ENCODE measurements at regions not wholly inside any gene's neighbourhood (a gene's known extent, or its start where the extent isn't known, plus 50 kb on each side); places are given as distances from the start of the nearest gene placed in this dataset.

DNA sequence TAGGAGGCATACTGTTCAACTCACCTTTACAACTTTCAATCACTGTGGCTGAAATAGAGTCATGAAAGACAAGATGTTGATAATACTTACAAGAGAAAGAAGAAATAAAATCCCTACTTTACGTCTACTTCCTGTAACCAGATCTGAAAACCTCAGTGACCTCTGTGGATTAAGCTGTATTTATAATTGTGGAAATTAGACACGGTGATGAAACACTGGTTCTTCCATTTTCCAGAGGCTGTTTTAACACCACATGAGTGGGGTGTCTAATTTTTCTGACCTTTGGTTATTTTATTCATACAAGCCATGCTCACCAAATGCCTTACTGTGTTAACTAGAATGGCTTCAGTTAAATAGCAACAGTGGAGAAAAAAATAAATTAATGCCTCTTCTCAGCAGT lies 58.5 kb upstream of the HIVEP1 start:
- no peak for TF ChIP-seq EZH2phosphoT487 (IDR thresholded peaks at IDR 0.05; ENCODE audit: borderline replicate concordance, low read depth, low read length)
- TF ChIP-seq, protein P1, sequence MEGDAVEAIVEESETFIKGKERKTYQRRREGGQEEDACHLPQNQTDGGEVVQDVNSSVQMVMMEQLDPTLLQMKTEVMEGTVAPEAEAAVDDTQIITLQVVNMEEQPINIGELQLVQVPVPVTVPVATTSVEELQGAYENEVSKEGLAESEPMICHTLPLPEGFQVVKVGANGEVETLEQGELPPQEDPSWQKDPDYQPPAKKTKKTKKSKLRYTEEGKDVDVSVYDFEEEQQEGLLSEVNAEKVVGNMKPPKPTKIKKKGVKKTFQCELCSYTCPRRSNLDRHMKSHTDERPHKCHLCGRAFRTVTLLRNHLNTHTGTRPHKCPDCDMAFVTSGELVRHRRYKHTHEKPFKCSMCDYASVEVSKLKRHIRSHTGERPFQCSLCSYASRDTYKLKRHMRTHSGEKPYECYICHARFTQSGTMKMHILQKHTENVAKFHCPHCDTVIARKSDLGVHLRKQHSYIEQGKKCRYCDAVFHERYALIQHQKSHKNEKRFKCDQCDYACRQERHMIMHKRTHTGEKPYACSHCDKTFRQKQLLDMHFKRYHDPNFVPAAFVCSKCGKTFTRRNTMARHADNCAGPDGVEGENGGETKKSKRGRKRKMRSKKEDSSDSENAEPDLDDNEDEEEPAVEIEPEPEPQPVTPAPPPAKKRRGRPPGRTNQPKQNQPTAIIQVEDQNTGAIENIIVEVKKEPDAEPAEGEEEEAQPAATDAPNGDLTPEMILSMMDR (conservative IDR thresholded peaks at IDR 0.05; ENCODE audit: low read length) = no peak
- Histone ChIP-seq H3K9me3 (ENCODE audit: low read length) (0 out of 2 replicates have a peak, but pooled peaks cover 6% of the 10 kb centered on the region), H3K27ac (ENCODE audit: low read depth, low read length, poor library complexity, severe bottlenecking) (no peak overlapping the region), H3K4me1 (ENCODE audit: insufficient read depth, low read length, poor library complexity, severe bottlenecking) (no peaks in the 10 kb centered on the region), H2AFZ (ENCODE audit: low read length) (no peak overlapping the region), H3K9me2 (ENCODE audit: insufficient read depth, low read length) (no peaks in the 10 kb centered on the region), H3K4me3 (ENCODE audit: low read depth, low read length, poor library complexity, severe bottlenecking) (no peak overlapping the region), H4K20me1 (ENCODE audit: insufficient read depth, low read length) (no peaks in the 10 kb centered on the region), H3K36me3 (ENCODE audit: insufficient read depth, low read length) (no peaks in the 10 kb centered on the region), H3K79me2 (ENCODE audit: insufficient read depth, low read depth, low read length) (no peaks in the 10 kb centered on the region), H3K4me2 (ENCODE audit: low read length) (no peak overlapping the region)
- CTCF ChIA-PET (ENCODE audit: unreplicated experiment) = no interaction called here
- no TSS peak for BruUV-seq (replicated peaks)
- POLR2A ChIA-PET = no interaction called here
- no peak for DNase-seq (ENCODE audit: low spot score)
- intact Hi-C loops (cut with micrococcal nuclease; ENCODE audit: unreplicated experiment) = no loop called here

DNA sequence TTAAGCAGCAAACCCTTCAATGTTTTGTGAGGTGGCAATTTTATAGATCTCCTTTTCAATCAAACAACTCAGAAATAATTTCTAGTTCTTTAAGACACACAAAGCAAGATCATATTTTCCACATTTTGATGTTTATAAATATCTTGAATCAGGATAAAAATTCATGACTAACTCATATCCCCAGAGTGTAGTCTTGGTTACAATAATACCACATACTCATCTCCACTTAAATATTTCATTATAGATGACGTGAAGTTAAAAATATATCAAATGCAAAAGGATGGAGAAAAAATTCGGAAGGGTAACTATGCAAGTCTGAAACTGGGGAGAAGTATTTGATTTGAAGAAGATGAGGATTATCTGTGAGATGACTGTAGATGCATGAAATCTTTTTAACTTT lies 59.8 kb upstream of the HIVEP1 start:
- DNase-seq (ENCODE audit: low spot score) = no peak
- Histone ChIP-seq H3K79me2 (ENCODE audit: insufficient read depth, low read depth, low read length) (no peaks in the 10 kb centered on the region), H3K27ac (ENCODE audit: low read depth, low read length, poor library complexity, severe bottlenecking) (no peak overlapping the region), H3K4me1 (ENCODE audit: insufficient read depth, low read length, poor library complexity, severe bottlenecking) (no peaks in the 10 kb centered on the region), H4K20me1 (ENCODE audit: insufficient read depth, low read length) (no peaks in the 10 kb centered on the region), H3K36me3 (ENCODE audit: insufficient read depth, low read length) (no peaks in the 10 kb centered on the region), H3K9me2 (ENCODE audit: insufficient read depth, low read length) (no peaks in the 10 kb centered on the region), H3K9me3 (ENCODE audit: low read length) (0 out of 2 replicates have a peak, but pooled peaks cover 6% of the 10 kb centered on the region), H3K4me3 (ENCODE audit: low read depth, low read length, poor library complexity, severe bottlenecking) (no peak overlapping the region), H3K4me2 (ENCODE audit: low read length) (no peak overlapping the region), H2AFZ (ENCODE audit: low read length) (no peak overlapping the region)
- intact Hi-C loops (cut with micrococcal nuclease; ENCODE audit: unreplicated experiment) = no loop called here
- no TSS peak for BruUV-seq (replicated peaks)
- CTCF ChIA-PET (ENCODE audit: unreplicated experiment) = no interaction called here
- no peak for TF ChIP-seq EZH2phosphoT487 (IDR thresholded peaks at IDR 0.05; ENCODE audit: borderline replicate concordance, low read depth, low read length)
- TF ChIP-seq, protein P1 (conservative IDR thresholded peaks at IDR 0.05; ENCODE audit: low read length) = no peak
- POLR2A ChIA-PET = no interaction called here

DNA sequence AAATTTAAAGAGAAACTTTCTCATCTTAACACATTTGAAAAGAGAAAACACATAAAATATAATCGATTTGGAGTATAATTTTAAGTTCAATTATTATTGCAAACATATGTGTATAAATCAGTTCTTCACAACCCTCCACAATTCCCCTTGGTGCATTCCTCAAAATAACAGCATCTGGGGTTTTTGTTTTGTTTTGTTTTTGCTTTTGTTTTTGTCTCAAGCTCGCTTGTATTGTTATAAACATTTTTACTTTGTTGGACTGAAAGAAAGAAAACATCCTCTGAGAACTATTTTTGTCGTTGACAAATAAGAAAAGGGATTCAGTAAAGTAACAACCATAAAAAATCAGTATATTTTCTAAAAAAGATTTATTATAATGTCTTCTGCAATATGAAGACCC lies 60.2 kb upstream of the HIVEP1 start:
- Histone ChIP-seq H3K4me2 (ENCODE audit: low read length) (no peak overlapping the region), H3K9me3 (ENCODE audit: low read length) (0 out of 2 replicates have a peak, but pooled peaks cover 3% of the 10 kb centered on the region), H3K4me3 (ENCODE audit: low read depth, low read length, poor library complexity, severe bottlenecking) (no peak overlapping the region), H4K20me1 (ENCODE audit: insufficient read depth, low read length) (no peaks in the 10 kb centered on the region), H3K79me2 (ENCODE audit: insufficient read depth, low read depth, low read length) (no peaks in the 10 kb centered on the region), H3K4me1 (ENCODE audit: insufficient read depth, low read length, poor library complexity, severe bottlenecking) (no peaks in the 10 kb centered on the region), H3K27ac (ENCODE audit: low read depth, low read length, poor library complexity, severe bottlenecking) (no peak overlapping the region), H3K36me3 (ENCODE audit: insufficient read depth, low read length) (no peaks in the 10 kb centered on the region), H2AFZ (ENCODE audit: low read length) (no peak overlapping the region), H3K9me2 (ENCODE audit: insufficient read depth, low read length) (no peaks in the 10 kb centered on the region)
- no peak for DNase-seq (ENCODE audit: low spot score)
- TF ChIP-seq, protein P1 (conservative IDR thresholded peaks at IDR 0.05; ENCODE audit: low read length) = no peak
- no peak for TF ChIP-seq EZH2phosphoT487 (IDR thresholded peaks at IDR 0.05; ENCODE audit: borderline replicate concordance, low read depth, low read length)
- intact Hi-C loops (cut with micrococcal nuclease; ENCODE audit: unreplicated experiment) = no loop called here
- POLR2A ChIA-PET = no interaction called here
- CTCF ChIA-PET (ENCODE audit: unreplicated experiment) = no interaction called here
- no TSS peak for BruUV-seq (replicated peaks)

Data from OCI-LY7 (cell line).